ENCODE measurements at regions not wholly inside any gene's neighbourhood (a gene's known extent, or its start where the extent isn't known, plus 50 kb on each side); places are given as distances from the start of the nearest gene placed in this dataset.

DNA sequence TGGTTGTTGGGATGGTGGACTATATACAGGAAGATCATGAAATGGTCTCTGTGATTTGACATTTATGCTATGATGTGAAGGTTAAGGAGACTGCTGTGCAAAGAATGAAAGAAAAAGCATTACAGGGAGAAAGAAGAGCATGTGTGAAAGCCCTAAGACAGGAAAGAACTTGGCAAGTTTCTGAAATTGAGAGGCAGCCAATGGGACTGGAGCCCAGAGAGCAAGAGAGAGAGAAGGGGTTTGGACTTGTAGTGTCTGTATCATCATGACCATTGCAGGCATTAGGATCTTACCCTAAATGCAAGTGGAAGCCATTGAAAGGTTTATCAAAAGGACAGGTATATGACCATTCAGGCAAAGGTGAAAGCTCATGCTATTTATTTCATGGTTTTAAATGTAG lies 147.1 kb downstream of the NAA11 start:
- CTCF ChIA-PET: no interaction called here
- TF ChIP-seq SUZ12 (IDR thresholded peaks at IDR 0.05): no peak
- TF ChIP-seq L3MBTL2 (conservative IDR thresholded peaks at IDR 0.05): no peak
- TF ChIP-seq ZNF384 (IDR thresholded peaks at IDR 0.05): no peak
- TF ChIP-seq HDGF (IDR thresholded peaks at IDR 0.05; ENCODE audit: borderline replicate concordance): no peak
- no peak for TF ChIP-seq FOXK2 (IDR thresholded peaks at IDR 0.05)
- TF ChIP-seq SP1 (IDR thresholded peaks at IDR 0.05): no peak
- TF ChIP-seq, protein P1, sequence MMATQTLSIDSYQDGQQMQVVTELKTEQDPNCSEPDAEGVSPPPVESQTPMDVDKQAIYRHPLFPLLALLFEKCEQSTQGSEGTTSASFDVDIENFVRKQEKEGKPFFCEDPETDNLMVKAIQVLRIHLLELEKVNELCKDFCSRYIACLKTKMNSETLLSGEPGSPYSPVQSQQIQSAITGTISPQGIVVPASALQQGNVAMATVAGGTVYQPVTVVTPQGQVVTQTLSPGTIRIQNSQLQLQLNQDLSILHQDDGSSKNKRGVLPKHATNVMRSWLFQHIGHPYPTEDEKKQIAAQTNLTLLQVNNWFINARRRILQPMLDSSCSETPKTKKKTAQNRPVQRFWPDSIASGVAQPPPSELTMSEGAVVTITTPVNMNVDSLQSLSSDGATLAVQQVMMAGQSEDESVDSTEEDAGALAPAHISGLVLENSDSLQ (IDR thresholded peaks at IDR 0.05): no peak
- no peak for TF ChIP-seq CTBP1 (IDR thresholded peaks at IDR 0.05; ENCODE audit: borderline replicate concordance)
- no peak for TF ChIP-seq FOXA1 (IDR thresholded peaks at IDR 0.05)
- no peak for TF ChIP-seq NFRKB (IDR thresholded peaks at IDR 0.05)
- no peak for TF ChIP-seq TARDBP (IDR thresholded peaks at IDR 0.05)
- no peak for TF ChIP-seq ARNT (IDR thresholded peaks at IDR 0.05)
- POLR2A ChIA-PET: no interaction called here
- DNase-seq (ENCODE audit: extremely low spot score): no peak

DNA sequence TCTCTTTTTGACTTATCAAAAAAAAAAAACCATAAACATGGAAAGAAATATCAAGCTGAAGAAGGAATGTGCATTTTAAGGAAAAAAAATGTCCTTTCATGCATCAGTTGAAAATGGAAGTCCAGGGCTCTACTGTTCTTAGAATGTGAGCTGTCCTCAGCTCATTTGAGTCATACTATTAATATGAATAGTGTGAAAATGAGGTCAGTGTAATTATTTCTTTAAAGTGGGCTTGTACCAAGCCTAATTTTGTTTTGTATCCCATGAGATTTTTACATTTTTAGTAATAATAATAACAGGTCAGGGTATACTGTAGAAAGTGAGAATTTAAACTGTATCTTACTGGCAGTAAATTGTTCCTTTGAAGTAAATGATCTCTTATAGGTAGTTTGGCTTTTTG lies 148.5 kb downstream of the NAA11 start:
- POLR2A ChIA-PET: no interaction called here
- no peak for TF ChIP-seq ZNF384 (IDR thresholded peaks at IDR 0.05)
- no peak for TF ChIP-seq HDGF (IDR thresholded peaks at IDR 0.05; ENCODE audit: borderline replicate concordance)
- TF ChIP-seq SP1 (IDR thresholded peaks at IDR 0.05): no peak
- no peak for TF ChIP-seq CTBP1 (IDR thresholded peaks at IDR 0.05; ENCODE audit: borderline replicate concordance)
- TF ChIP-seq SUZ12 (IDR thresholded peaks at IDR 0.05): no peak
- TF ChIP-seq, protein P1 (IDR thresholded peaks at IDR 0.05): no peak
- no peak for TF ChIP-seq NFRKB (IDR thresholded peaks at IDR 0.05)
- TF ChIP-seq LEF1 (IDR thresholded peaks at IDR 0.05; ENCODE audit: borderline replicate concordance): no peak
- no peak for TF ChIP-seq L3MBTL2 (conservative IDR thresholded peaks at IDR 0.05)
- TF ChIP-seq ELF4 (IDR thresholded peaks at IDR 0.05): no peak
- TF ChIP-seq TARDBP (IDR thresholded peaks at IDR 0.05): no peak
- no peak for TF ChIP-seq BHLHE40 (IDR thresholded peaks at IDR 0.05; ENCODE audit: borderline replicate concordance)
- no peak for TF ChIP-seq FOXA1 (IDR thresholded peaks at IDR 0.05)
- TF ChIP-seq ARNT (IDR thresholded peaks at IDR 0.05): no peak
- TF ChIP-seq FOXK2 (IDR thresholded peaks at IDR 0.05): no peak
- TF ChIP-seq FOXM1 (IDR thresholded peaks at IDR 0.05; ENCODE audit: borderline replicate concordance): no peak
- CTCF ChIA-PET: no interaction called here

DNA sequence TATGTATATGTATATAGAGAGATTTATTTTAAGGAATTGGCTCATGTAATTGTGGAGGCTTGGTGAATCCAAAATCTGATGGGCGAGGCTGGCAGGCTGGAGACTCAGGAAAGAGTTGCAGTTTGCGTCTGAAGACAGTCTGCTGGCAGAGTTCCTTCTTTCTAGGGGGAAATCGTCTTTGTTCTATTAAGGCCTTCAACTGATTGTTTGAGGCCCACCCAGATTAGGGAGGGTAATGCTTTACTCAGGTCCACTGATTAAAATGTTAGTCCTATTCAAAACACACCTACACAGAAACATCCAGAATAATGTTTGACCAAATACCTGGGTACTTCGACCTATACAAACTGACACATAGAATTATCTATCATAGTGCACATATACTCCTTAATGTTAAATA lies 149.5 kb downstream of the NAA11 start:
- POLR2A ChIA-PET: no interaction called here

More for the DNA sequence above, 148.5 kb downstream of the NAA11 start:
- no peak for DNase-seq (ENCODE audit: extremely low spot score)

DNA sequence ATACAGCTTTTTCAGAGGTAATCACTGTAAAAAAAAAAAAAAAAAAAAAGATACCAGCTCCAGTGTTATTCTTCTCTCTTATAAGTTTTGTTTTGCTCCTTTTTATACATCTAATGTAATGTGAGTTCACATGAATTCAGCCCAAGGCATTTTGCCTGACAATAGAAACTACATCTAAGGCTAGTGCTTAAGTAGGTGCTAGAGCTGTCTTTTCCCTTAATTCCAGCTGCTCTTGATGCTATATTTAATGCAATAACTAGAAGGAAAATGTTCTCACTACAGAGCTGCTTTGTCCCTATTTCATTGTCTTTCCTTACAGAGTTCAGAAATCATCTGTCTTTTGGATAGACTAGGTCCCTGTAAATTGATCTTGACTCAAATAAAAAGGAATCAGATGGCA lies 150.1 kb downstream of the NAA11 start:
- TF ChIP-seq FOXK2 (IDR thresholded peaks at IDR 0.05): no peak
- TF ChIP-seq ZNF384 (IDR thresholded peaks at IDR 0.05): no peak
- no peak for TF ChIP-seq FOXA1 (IDR thresholded peaks at IDR 0.05)
- TF ChIP-seq HDGF (IDR thresholded peaks at IDR 0.05; ENCODE audit: borderline replicate concordance): no peak
- TF ChIP-seq ARNT (IDR thresholded peaks at IDR 0.05): no peak
- no peak for TF ChIP-seq ELF4 (IDR thresholded peaks at IDR 0.05)
- no peak for TF ChIP-seq SP1 (IDR thresholded peaks at IDR 0.05)
- no peak for TF ChIP-seq TARDBP (IDR thresholded peaks at IDR 0.05)
- no peak for TF ChIP-seq CTBP1 (IDR thresholded peaks at IDR 0.05; ENCODE audit: borderline replicate concordance)
- TF ChIP-seq, protein P1 (IDR thresholded peaks at IDR 0.05): no peak
- TF ChIP-seq BHLHE40 (IDR thresholded peaks at IDR 0.05; ENCODE audit: borderline replicate concordance): no peak
- no peak for TF ChIP-seq LEF1 (IDR thresholded peaks at IDR 0.05; ENCODE audit: borderline replicate concordance)
- no peak for TF ChIP-seq NFRKB (IDR thresholded peaks at IDR 0.05)
- TF ChIP-seq L3MBTL2 (conservative IDR thresholded peaks at IDR 0.05): no peak
- no peak for DNase-seq (ENCODE audit: extremely low spot score)
- ChIA-PET POLR2A (no interaction called here), CTCF (no interaction called here)

More for the DNA sequence above, 149.5 kb downstream of the NAA11 start:
- TF ChIP-seq HDGF (IDR thresholded peaks at IDR 0.05; ENCODE audit: borderline replicate concordance) (no peak), ELF4 (IDR thresholded peaks at IDR 0.05) (no peak), ARNT (IDR thresholded peaks at IDR 0.05) (no peak), TARDBP (IDR thresholded peaks at IDR 0.05) (no peak), FOXM1 (IDR thresholded peaks at IDR 0.05; ENCODE audit: borderline replicate concordance) (no peak), FOXA1 (IDR thresholded peaks at IDR 0.05) (no peak), CTBP1 (IDR thresholded peaks at IDR 0.05; ENCODE audit: borderline replicate concordance) (no peak), NFRKB (IDR thresholded peaks at IDR 0.05) (no peak), SUZ12 (IDR thresholded peaks at IDR 0.05) (no peak), FOXK2 (IDR thresholded peaks at IDR 0.05) (no peak)
- TF ChIP-seq, protein P1 (IDR thresholded peaks at IDR 0.05): no peak
- DNase-seq (ENCODE audit: extremely low spot score): no peak
- CTCF ChIA-PET: no interaction called here

DNA sequence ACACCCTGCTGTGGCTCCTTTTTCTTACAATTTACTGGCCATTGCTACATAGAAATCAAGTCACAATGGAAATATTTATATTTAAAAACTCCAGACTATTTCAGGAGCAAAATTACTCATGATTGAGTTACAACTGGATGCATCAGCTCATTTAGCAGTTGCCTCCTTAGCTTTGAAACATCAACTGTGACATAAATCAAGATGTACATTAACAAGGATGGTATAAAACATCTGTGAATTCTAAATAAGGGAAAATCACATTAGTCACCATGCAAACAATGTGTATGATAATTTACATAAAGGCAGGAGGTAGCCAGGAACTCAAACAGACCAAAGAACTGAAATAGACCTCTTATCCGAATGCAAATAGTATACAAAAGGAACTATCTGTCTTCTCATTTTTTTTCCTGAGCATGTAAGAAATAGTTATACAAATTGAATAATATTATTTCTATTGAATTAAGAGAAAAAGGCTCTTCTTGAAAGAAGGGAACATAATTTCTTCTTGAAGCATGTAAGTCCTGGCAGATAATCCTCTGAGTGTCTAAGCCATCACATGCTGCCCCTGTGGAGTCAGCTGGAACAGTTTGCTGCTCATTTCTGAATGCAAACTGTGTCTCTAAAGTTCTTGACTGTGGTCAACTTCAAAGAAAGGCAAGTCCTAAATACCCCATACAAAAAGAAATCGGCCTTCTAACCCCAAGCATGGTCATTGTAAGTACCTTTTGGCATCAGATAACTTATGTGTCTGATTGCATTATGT lies 151.2 kb downstream of the NAA11 start:
- POLR2A ChIA-PET: no interaction called here
- CTCF ChIA-PET: no interaction called here
- TF ChIP-seq TARDBP (IDR thresholded peaks at IDR 0.05) (no peak), BHLHE40 (IDR thresholded peaks at IDR 0.05; ENCODE audit: borderline replicate concordance) (no peak), SUZ12 (IDR thresholded peaks at IDR 0.05) (no peak), L3MBTL2 (conservative IDR thresholded peaks at IDR 0.05) (no peak), FOXM1 (IDR thresholded peaks at IDR 0.05; ENCODE audit: borderline replicate concordance) (no peak), HDGF (IDR thresholded peaks at IDR 0.05; ENCODE audit: borderline replicate concordance) (no peak), CTBP1 (IDR thresholded peaks at IDR 0.05; ENCODE audit: borderline replicate concordance) (no peak), ZNF384 (IDR thresholded peaks at IDR 0.05) (no peak), NFRKB (IDR thresholded peaks at IDR 0.05) (no peak), SP1 (IDR thresholded peaks at IDR 0.05) (no peak), ELF4 (IDR thresholded peaks at IDR 0.05) (no peak), FOXA1 (IDR thresholded peaks at IDR 0.05) (no peak), FOXK2 (IDR thresholded peaks at IDR 0.05) (no peak)
- DNase-seq (ENCODE audit: extremely low spot score): no peak
